Fibroblast of villous mesenchyme (primary cell): ENCODE measurements at regions not wholly inside any gene's neighbourhood (a gene's known extent, or its start where the extent isn't known, plus 50 kb on each side); places are given as distances from the start of the nearest gene placed in this dataset.
A peak's percentile ranks its signal among the peaks of the same experiment; 100 is the strongest.
"Not testable (repeated sequence)": the region's sequence is repeated elsewhere in the genome, so short reads cannot be mapped to it uniquely, and the experiment has no call there.

Experiments used
- DNase-seq: peaks from one replicate; pipeline ENCODE4 v3.0.0-alpha.2; 2010; ENCODE audit warnings: low read depth
- H3K4me3 ChIP-seq: 2 replicates; pipeline ENCODE4 v1.5.1; 2011; ENCODE audit warnings: low read depth, mild to moderate bottlenecking, low read length
- TF ChIP-seq, protein P1 (sequence below): IDR thresholded peaks from 2 replicates; pipeline ENCODE4 v1.5.1; 2012; ENCODE audit warnings: low read depth, mild to moderate bottlenecking, low read length; ENCODE audit not compliant: insufficient read depth

DNA sequence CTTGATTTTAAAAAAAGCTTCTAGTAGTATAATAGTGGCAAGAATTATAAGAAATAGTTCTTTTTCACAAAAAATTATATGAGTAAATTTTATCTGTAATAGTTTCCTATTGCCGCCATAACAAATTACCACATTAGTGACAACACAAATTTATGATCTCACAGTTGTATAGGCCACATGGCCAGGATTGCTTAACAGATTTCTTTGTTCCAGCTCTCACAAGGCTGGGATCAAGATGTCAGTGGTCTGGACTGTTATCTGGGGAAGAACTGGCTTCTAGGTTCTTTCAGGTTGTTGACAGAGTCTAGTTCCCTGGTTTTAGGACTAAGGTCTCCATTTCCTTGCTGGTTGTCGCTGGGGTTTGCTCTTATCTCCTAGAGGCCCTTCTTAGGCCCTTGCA, 236.4 kb downstream of the USP25 start:
- TF ChIP-seq, protein P1, sequence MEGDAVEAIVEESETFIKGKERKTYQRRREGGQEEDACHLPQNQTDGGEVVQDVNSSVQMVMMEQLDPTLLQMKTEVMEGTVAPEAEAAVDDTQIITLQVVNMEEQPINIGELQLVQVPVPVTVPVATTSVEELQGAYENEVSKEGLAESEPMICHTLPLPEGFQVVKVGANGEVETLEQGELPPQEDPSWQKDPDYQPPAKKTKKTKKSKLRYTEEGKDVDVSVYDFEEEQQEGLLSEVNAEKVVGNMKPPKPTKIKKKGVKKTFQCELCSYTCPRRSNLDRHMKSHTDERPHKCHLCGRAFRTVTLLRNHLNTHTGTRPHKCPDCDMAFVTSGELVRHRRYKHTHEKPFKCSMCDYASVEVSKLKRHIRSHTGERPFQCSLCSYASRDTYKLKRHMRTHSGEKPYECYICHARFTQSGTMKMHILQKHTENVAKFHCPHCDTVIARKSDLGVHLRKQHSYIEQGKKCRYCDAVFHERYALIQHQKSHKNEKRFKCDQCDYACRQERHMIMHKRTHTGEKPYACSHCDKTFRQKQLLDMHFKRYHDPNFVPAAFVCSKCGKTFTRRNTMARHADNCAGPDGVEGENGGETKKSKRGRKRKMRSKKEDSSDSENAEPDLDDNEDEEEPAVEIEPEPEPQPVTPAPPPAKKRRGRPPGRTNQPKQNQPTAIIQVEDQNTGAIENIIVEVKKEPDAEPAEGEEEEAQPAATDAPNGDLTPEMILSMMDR = no peak
- peak; percentile 26 for DNase-seq
- no peak overlapping the region for H3K4me3 ChIP-seq

DNA sequence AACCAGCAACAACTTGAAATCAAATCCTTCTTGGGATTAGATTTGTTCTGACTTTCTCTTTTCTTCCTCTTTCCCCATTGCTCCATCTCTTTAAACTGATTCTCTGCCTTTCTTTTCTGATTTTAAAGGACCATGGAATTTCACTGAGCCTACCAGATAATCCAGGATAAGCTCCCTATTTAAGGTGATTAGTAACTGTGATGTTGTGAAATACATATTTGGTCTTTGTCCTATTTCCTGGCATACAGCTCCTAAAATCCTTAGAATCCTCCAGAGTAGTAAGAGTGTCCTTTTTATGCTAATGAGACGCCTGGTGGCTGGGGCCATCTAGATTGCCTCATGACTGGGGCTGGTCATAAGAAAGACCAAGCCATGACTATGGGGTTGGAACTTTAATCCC, 236.9 kb downstream of the USP25 start:
- TF ChIP-seq, protein P1 = no peak
- H3K4me3 ChIP-seq = no peak overlapping the region
- DNase-seq = no peak

DNA sequence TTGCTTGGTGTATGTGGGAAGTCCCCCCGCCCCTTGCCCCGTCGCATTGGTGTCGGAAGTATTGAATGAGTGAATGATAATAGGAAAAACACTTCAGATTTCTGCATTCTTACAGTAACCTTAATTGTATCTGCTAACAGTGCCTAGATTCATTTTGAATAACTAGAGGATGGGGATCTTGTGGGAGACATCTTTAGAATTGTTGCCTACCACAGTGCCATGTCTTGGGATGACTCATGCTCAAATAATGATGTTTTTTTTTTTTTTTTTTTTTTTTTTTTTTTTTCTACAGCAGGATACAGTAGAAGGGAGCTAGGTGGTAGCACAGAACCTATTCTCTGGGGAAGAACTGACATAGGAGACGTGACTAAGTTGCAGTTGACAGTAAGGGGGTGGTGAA, 237.9 kb downstream of the USP25 start:
- DNase-seq = no peak
- H3K4me3 ChIP-seq = no peak overlapping the region
- TF ChIP-seq, protein P1 = no peak

DNA sequence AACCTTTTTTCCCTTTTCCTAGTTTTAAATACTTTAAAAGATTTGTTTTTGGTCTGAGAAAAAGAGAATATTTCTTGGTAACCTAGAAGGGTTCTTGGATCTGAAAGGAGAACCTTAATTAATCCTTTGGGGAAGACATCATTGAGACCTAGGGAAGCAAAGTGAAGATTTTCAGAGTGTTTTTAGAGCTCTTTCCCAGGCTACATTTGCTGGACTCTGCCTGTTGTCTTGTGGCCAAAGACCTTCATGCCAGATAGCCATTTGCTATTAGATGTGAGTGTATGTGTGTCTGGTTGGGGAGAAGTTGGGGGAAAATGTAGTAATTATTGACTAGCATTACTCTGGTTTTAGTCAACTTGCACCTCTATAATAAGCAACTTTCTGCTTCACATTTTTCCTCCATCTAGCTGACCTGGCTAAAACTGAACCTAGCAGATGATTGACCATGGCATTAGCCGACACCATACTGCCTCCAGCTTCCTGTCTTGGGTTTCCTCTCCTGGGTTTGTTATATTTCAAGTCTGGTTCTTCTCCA, 239.1 kb downstream of the USP25 start:
- no peak overlapping the region for H3K4me3 ChIP-seq
- DNase-seq = no peak
- TF ChIP-seq, protein P1 = no peak

DNA sequence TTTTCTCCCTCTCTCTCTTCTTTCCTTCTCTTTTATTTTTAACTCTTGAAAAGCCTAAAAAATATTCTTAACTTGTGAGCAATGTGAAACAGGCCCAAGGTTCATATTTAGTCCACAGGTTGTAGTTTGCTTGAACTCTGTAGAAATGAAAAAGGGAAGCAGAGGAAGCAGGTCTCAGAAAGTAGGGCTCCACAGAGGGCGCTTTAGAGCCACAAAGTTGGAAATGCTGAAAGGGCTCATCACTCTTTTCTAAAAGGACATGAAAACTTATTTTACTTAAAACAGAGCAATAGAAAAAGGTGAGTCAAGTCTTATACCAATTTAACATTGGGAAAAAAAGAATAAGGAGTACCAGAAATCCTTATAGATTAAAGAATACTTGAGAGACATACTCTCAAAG, 247.0 kb downstream of the USP25 start:
- no peak for DNase-seq
- TF ChIP-seq, protein P1 = peak; percentile 44
- no peak overlapping the region for H3K4me3 ChIP-seq

DNA sequence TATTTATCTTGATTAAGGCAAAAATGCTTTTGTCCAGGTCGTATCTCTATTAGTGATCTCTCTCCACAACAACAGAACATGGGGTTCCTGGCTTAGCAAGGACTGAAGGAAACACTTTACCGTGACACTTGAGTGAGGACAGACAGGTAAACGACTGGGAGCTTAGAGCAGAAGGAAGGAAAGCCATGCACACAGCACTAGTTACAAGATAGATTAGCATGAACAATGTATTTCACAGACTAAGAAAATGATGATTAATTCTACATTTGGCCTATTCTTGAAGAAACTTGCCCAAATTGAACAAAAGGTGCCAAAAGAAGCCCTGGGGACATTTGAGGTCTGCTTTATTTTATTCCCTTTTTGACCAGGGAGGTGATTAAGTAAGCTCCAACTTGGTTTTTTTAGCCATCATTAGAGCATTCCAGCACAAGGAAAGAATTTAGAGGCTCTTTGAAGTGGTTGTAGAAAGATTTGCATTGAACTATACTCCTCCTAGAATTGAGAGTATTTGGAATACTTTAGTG, 248.5 kb downstream of the USP25 start:
- TF ChIP-seq, protein P1 = no peak
- DNase-seq = no peak

DNA sequence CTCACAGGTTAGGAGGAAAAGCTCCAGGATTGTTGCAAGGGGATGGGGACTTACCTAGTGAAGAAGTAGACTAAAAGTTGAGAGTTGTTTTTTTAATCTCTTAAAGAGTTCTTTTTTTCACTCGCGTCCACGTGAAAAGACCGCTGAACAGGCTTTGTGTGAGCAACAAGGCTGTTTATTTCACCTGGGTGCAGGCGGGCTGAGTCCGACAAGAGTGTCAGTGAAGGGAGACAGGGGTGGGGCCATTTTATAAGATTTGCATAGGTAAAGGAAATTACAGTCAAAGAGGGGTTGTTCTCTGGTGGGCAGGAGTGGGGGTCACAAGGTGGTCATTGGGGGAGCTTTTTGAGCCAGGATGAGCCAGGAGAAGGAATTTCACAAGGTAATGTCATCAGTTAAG, 249.7 kb downstream of the USP25 start:
- not testable (repeated sequence) for DNase-seq, H3K4me3 ChIP-seq

More for the DNA sequence above, 248.5 kb downstream of the USP25 start:
- H3K4me3 ChIP-seq = no peak overlapping the region
